SJCRH30 (cell line): ENCODE measurements at regions not wholly inside any gene's neighbourhood (a gene's known extent, or its start where the extent isn't known, plus 50 kb on each side); places are given as distances from the start of the nearest gene placed in this dataset.

ENCODE experiments used
- DNase-seq, 2 experiments: peaks; one replicate each; pipeline ENCODE4 v3.0.0-alpha.2; 2015 to 2020
- H3K27ac ChIP-seq: fragments of 250-450 bp; sonication (Bioruptor Pico); 2 replicates; pipeline ENCODE4 v1.5.1; 2020; ENCODE audit warnings: mild to moderate bottlenecking, moderate library complexity
- H3K27me3 ChIP-seq: fragments of 250-450 bp; sonication (Bioruptor Pico); 2 replicates; pipeline ENCODE4 v1.5.1; 2020; ENCODE audit warnings: mild to moderate bottlenecking, moderate library complexity
- H3K36me3 ChIP-seq: fragments of 250-450 bp; sonication (Bioruptor Pico); 2 replicates; pipeline ENCODE4 v1.5.1; 2020; ENCODE audit warnings: mild to moderate bottlenecking, moderate library complexity
- H3K4me1 ChIP-seq: fragments of 250-450 bp; sonication (Bioruptor Pico); 2 replicates; pipeline ENCODE4 v1.5.1; 2020; ENCODE audit warnings: mild to moderate bottlenecking, moderate library complexity
- H3K4me3 ChIP-seq: fragments of 250-450 bp; sonication (Bioruptor Pico); 2 replicates; pipeline ENCODE4 v1.5.1; 2020; ENCODE audit warnings: mild to moderate bottlenecking, moderate library complexity
- H3K9me3 ChIP-seq: fragments of 250-450 bp; sonication (Bioruptor Pico); replicated peaks from 2 replicates; pipeline ENCODE4 v1.5.1; 2020; ENCODE audit warnings: mild to moderate bottlenecking, moderate library complexity

GRCh38 chr15:88403351-88403791, 63.8 kb downstream of the MRPL46 start:
- DNase-seq, result no peak
- H3K27ac ChIP-seq, result no peak overlapping the region
- no peaks in the 10 kb centered on the region; the same call in 1 of the 2 replicates for H3K9me3 ChIP-seq
- H3K27me3 ChIP-seq, result no peaks in the 10 kb centered on the region
- H3K36me3 ChIP-seq, result no peaks in the 10 kb centered on the region
- no peak overlapping the region for H3K4me3 ChIP-seq
- peaks cover 36% of the 10 kb centered on the region for H3K4me1 ChIP-seq

- Histone ChIP-seq H3K9me3 (no peaks in the 10 kb centered on the region; the same call in 1 of the 2 replicates), H3K27ac (peak overlapping the region; percentile 46)
Measured at GRCh38 chr15:88401996-88402656, 65.1 kb downstream of the MRPL46 start.

GRCh38 chr15:88401251-88401995, 65.8 kb downstream of the MRPL46 start:
- Histone ChIP-seq H3K4me3 (peak overlapping the region; percentile 12), H3K36me3 (no peaks in the 10 kb centered on the region), H3K9me3 (no peaks in the 10 kb centered on the region; the same call in 1 of the 2 replicates), H3K27me3 (no peaks in the 10 kb centered on the region), H3K27ac (peak overlapping the region; percentile 46), H3K4me1 (peaks cover 36% of the 10 kb centered on the region)
- DNase-seq, result peak; percentile 76 to 78

More at GRCh38 chr15:88401996-88402656, 65.1 kb downstream of the MRPL46 start:
- DNase-seq, result peak; percentile 58 to 70
- Histone ChIP-seq H3K27me3 (no peaks in the 10 kb centered on the region), H3K36me3 (no peaks in the 10 kb centered on the region), H3K4me3 (peak overlapping the region; percentile 12), H3K4me1 (peaks cover 36% of the 10 kb centered on the region)

- Histone ChIP-seq H3K27me3 (no peaks in the 10 kb centered on the region), H3K36me3 (no peaks in the 10 kb centered on the region), H3K27ac (peak overlapping the region; percentile 46), H3K9me3 (no peaks in the 10 kb centered on the region), H3K4me3 (no peak overlapping the region), H3K4me1 (peaks cover 36% of the 10 kb centered on the region)
- peak; percentile 73 to 84 for DNase-seq
Measured at GRCh38 chr15:88400591-88401250, 66.5 kb downstream of the MRPL46 start.

GRCh38 chr15:88400084-88400483, 67.1 kb downstream of the MRPL46 start:
- no peaks in the 10 kb centered on the region for H3K27me3 ChIP-seq
- DNase-seq, result peak; percentile 80 to 85
- H3K27ac ChIP-seq, result peak overlapping the region; percentile 46; the same call in 1 of the 2 replicates
- H3K36me3 ChIP-seq, result no peaks in the 10 kb centered on the region
- H3K4me1 ChIP-seq, result peaks cover 37% of the 10 kb centered on the region
- no peak overlapping the region for H3K4me3 ChIP-seq
- H3K9me3 ChIP-seq, result no peaks in the 10 kb centered on the region

- no peaks in the 10 kb centered on the region for H3K27me3 ChIP-seq
- H3K9me3 ChIP-seq, result no peaks in the 10 kb centered on the region
- H3K36me3 ChIP-seq, result no peaks in the 10 kb centered on the region
- no peak overlapping the region for H3K4me3 ChIP-seq
- H3K4me1 ChIP-seq, result peaks cover 43% of the 10 kb centered on the region
- no peak overlapping the region for H3K27ac ChIP-seq
- no peak for DNase-seq
Measured at GRCh38 chr15:88399021-88399685, 68.0 kb downstream of the MRPL46 start.

GRCh38 chr15:88398011-88398410, 69.2 kb downstream of the MRPL46 start:
- H3K4me3 ChIP-seq, result no peak overlapping the region
- peaks cover 43% of the 10 kb centered on the region for H3K4me1 ChIP-seq
- H3K9me3 ChIP-seq, result no peaks in the 10 kb centered on the region
- H3K27me3 ChIP-seq, result no peaks in the 10 kb centered on the region
- H3K27ac ChIP-seq, result no peak overlapping the region
- no peak for DNase-seq
- H3K36me3 ChIP-seq, result no peaks in the 10 kb centered on the region

- H3K27ac ChIP-seq, result no peak overlapping the region
- no peaks in the 10 kb centered on the region for H3K9me3 ChIP-seq
- H3K4me1 ChIP-seq, result peaks cover 39% of the 10 kb centered on the region
- no peak overlapping the region for H3K4me3 ChIP-seq
- H3K36me3 ChIP-seq, result no peaks in the 10 kb centered on the region
- no peaks in the 10 kb centered on the region for H3K27me3 ChIP-seq
- DNase-seq, result no peak
Measured at GRCh38 chr15:88397506-88397905, 69.7 kb downstream of the MRPL46 start.

GRCh38 chr15:88395872-88396781, 71.1 kb downstream of the MRPL46 start:
- Histone ChIP-seq H3K27ac (no peak overlapping the region), H3K27me3 (no peaks in the 10 kb centered on the region), H3K4me1 (peaks cover 25% of the 10 kb centered on the region), H3K36me3 (no peaks in the 10 kb centered on the region), H3K4me3 (no peak overlapping the region), H3K9me3 (no peaks in the 10 kb centered on the region)
- DNase-seq, result peak in 1 of 2 experiments; percentile 56

- no peak for DNase-seq
- Histone ChIP-seq H3K4me1 (peaks cover 16% of the 10 kb centered on the region), H3K4me3 (no peak overlapping the region), H3K9me3 (no peaks in the 10 kb centered on the region), H3K36me3 (no peaks in the 10 kb centered on the region), H3K27ac (no peak overlapping the region), H3K27me3 (no peaks in the 10 kb centered on the region)
Measured at GRCh38 chr15:88395241-88395640, 71.9 kb downstream of the MRPL46 start.

GRCh38 chr15:88394553-88395145, 72.5 kb downstream of the MRPL46 start:
- Histone ChIP-seq H3K4me3 (no peak overlapping the region), H3K9me3 (no peaks in the 10 kb centered on the region), H3K27me3 (no peaks in the 10 kb centered on the region), H3K4me1 (peaks cover 10% of the 10 kb centered on the region), H3K27ac (no peak overlapping the region), H3K36me3 (no peaks in the 10 kb centered on the region)
- DNase-seq, result peak in 1 of 2 experiments; percentile 32

GRCh38 chr15:88393719-88394519, 73.3 kb downstream of the MRPL46 start:
- Histone ChIP-seq H3K27ac (no peak overlapping the region), H3K27me3 (no peaks in the 10 kb centered on the region), H3K36me3 (no peaks in the 10 kb centered on the region), H3K9me3 (no peaks in the 10 kb centered on the region), H3K4me1 (peaks cover 7% of the 10 kb centered on the region), H3K4me3 (no peak overlapping the region)
- DNase-seq, result peak in 1 of 2 experiments; percentile 42

- Histone ChIP-seq H3K4me3 (no peak overlapping the region), H3K27me3 (no peaks in the 10 kb centered on the region), H3K27ac (no peak overlapping the region), H3K9me3 (no peaks in the 10 kb centered on the region), H3K36me3 (no peaks in the 10 kb centered on the region), H3K4me1 (peaks cover 7% of the 10 kb centered on the region)
- DNase-seq, result no peak
Measured at GRCh38 chr15:88391700-88392099, 75.5 kb downstream of the MRPL46 start.
